ENCODE measurements at regions not wholly inside any gene's neighbourhood (a gene's known extent, or its start where the extent isn't known, plus 50 kb on each side); places are given as distances from the start of the nearest gene placed in this dataset.

GRCh38 chr15:62474771-62475124, 309.7 kb upstream of the C2CD4B start:
- no peak for DNase-seq

GRCh38 chr15:62475591-62475990, 310.5 kb upstream of the C2CD4B start:
- DNase-seq: no peak

- no peak for DNase-seq
Observed at GRCh38 chr15:62476163-62476562, 311.1 kb upstream of the C2CD4B start.

- no peak for DNase-seq
Observed at GRCh38 chr15:62477929-62478328, 312.8 kb upstream of the C2CD4B start.

GRCh38 chr15:62482785-62483429, 317.8 kb upstream of the C2CD4B start:
- peak; percentile 33 for DNase-seq

GRCh38 chr15:62483814-62484213, 318.7 kb upstream of the C2CD4B start:
- no peak for DNase-seq

- no peak for DNase-seq
Observed at GRCh38 chr15:62485170-62485720, 320.2 kb upstream of the C2CD4B start.

GRCh38 chr15:62486041-62486440, 321.0 kb upstream of the C2CD4B start:
- no peak for DNase-seq

GRCh38 chr15:62488387-62488786, 323.3 kb upstream of the C2CD4B start:
- no peak for DNase-seq

GRCh38 chr15:62491642-62492041, 326.6 kb upstream of the C2CD4B start:
- DNase-seq: no peak

GRCh38 chr15:62492900-62493299, 327.8 kb upstream of the C2CD4B start:
- DNase-seq: no peak

GRCh38 chr15:62494197-62494596, 329.1 kb upstream of the C2CD4B start:
- DNase-seq: no peak

GRCh38 chr15:62495670-62496614, 330.9 kb upstream of the C2CD4B start:
- no peak for DNase-seq

- no peak for DNase-seq
Observed at GRCh38 chr15:62497356-62497755, 332.3 kb upstream of the C2CD4B start.

- no peak for DNase-seq
Observed at GRCh38 chr15:62498278-62498677, 333.2 kb upstream of the C2CD4B start.

GRCh38 chr15:62498712-62499111, 333.6 kb upstream of the C2CD4B start:
- no peak for DNase-seq

GRCh38 chr15:62500325-62500724, 335.2 kb upstream of the C2CD4B start:
- DNase-seq: no peak

- no peak for DNase-seq
Observed at GRCh38 chr15:62502451-62502850, 337.4 kb upstream of the C2CD4B start.

- DNase-seq: peak; percentile 1
Observed at GRCh38 chr15:62503451-62503850, 338.4 kb upstream of the C2CD4B start.

GRCh38 chr15:62505762-62506161, 340.7 kb upstream of the C2CD4B start:
- DNase-seq: no peak

- DNase-seq: no peak
Observed at GRCh38 chr15:62506217-62506805, 341.2 kb upstream of the C2CD4B start.

GRCh38 chr15:62509395-62509958, 344.4 kb upstream of the C2CD4B start:
- no peak for DNase-seq

- DNase-seq: no peak
Observed at GRCh38 chr15:62510791-62511190, 345.7 kb upstream of the C2CD4B start.
